ENCODE measurements at regions not wholly inside any gene's neighbourhood (a gene's known extent, or its start where the extent isn't known, plus 50 kb on each side); places are given as distances from the start of the nearest gene placed in this dataset.

- no peaks in the 10 kb centered on the region for H3K36me3 Mint-ChIP-seq (ENCODE audit: low read depth)
- H3K27me3 Mint-ChIP-seq (ENCODE audit: low read depth), result peaks cover 12% of the 10 kb centered on the region
- H3K4me1 Mint-ChIP-seq (ENCODE audit: low read depth), result no peaks in the 10 kb centered on the region
- no peak overlapping the region for H3K27ac Mint-ChIP-seq (ENCODE audit: unreplicated experiment)
- peaks cover under 1% of the 10 kb centered on the region for H3K9me3 Mint-ChIP-seq (ENCODE audit: low read depth)
- no peak for DNase-seq (ENCODE audit: low spot score)
- H3K4me3 Mint-ChIP-seq (ENCODE audit: unreplicated experiment), result no peak overlapping the region
- TF ChIP-seq CTCF (IDR thresholded peaks at IDR 0.05), result no peak
These were observed 312.8 kb upstream of the PKDCC start for GRCh38 chr2:41735006-41735405.

GRCh38 chr2:41735476-41735875, 312.3 kb upstream of the PKDCC start:
- Mint-ChIP-seq H3K27me3 (ENCODE audit: low read depth) (peaks cover 8% of the 10 kb centered on the region), H3K27ac (ENCODE audit: unreplicated experiment) (no peak overlapping the region), H3K36me3 (ENCODE audit: low read depth) (no peaks in the 10 kb centered on the region), H3K4me3 (ENCODE audit: unreplicated experiment) (no peak overlapping the region), H3K4me1 (ENCODE audit: low read depth) (no peaks in the 10 kb centered on the region), H3K9me3 (ENCODE audit: low read depth) (peaks cover 3% of the 10 kb centered on the region)
- no peak for TF ChIP-seq CTCF (IDR thresholded peaks at IDR 0.05)
- DNase-seq (ENCODE audit: low spot score), result no peak

- DNase-seq (ENCODE audit: low spot score), result no peak
- no peak overlapping the region for H3K4me3 Mint-ChIP-seq (ENCODE audit: unreplicated experiment)
- no peak overlapping the region for H3K27ac Mint-ChIP-seq (ENCODE audit: unreplicated experiment)
- H3K36me3 Mint-ChIP-seq (ENCODE audit: low read depth), result no peaks in the 10 kb centered on the region
- no peak for TF ChIP-seq CTCF (IDR thresholded peaks at IDR 0.05)
- peaks cover 3% of the 10 kb centered on the region for H3K9me3 Mint-ChIP-seq (ENCODE audit: low read depth)
- H3K27me3 Mint-ChIP-seq (ENCODE audit: low read depth), result peaks cover 8% of the 10 kb centered on the region
- no peaks in the 10 kb centered on the region for H3K4me1 Mint-ChIP-seq (ENCODE audit: low read depth)
These were observed 311.7 kb upstream of the PKDCC start for GRCh38 chr2:41736105-41736567.

- Mint-ChIP-seq H3K4me1 (ENCODE audit: low read depth) (no peaks in the 10 kb centered on the region), H3K27me3 (ENCODE audit: low read depth) (peaks cover 8% of the 10 kb centered on the region), H3K4me3 (ENCODE audit: unreplicated experiment) (no peak overlapping the region), H3K36me3 (ENCODE audit: low read depth) (no peaks in the 10 kb centered on the region), H3K9me3 (ENCODE audit: low read depth) (peaks cover 3% of the 10 kb centered on the region), H3K27ac (ENCODE audit: unreplicated experiment) (no peak overlapping the region)
- DNase-seq (ENCODE audit: low spot score), result no peak
- TF ChIP-seq CTCF (IDR thresholded peaks at IDR 0.05), result no peak
These were observed 311.2 kb upstream of the PKDCC start for GRCh38 chr2:41736586-41736985.

GRCh38 chr2:41737888-41738287, 309.9 kb upstream of the PKDCC start:
- peaks cover 8% of the 10 kb centered on the region for H3K27me3 Mint-ChIP-seq (ENCODE audit: low read depth)
- H3K4me1 Mint-ChIP-seq (ENCODE audit: low read depth), result no peaks in the 10 kb centered on the region
- no peak overlapping the region for H3K27ac Mint-ChIP-seq (ENCODE audit: unreplicated experiment)
- no peaks in the 10 kb centered on the region for H3K36me3 Mint-ChIP-seq (ENCODE audit: low read depth)
- TF ChIP-seq CTCF (IDR thresholded peaks at IDR 0.05), result no peak
- peaks cover 3% of the 10 kb centered on the region for H3K9me3 Mint-ChIP-seq (ENCODE audit: low read depth)
- no peak overlapping the region for H3K4me3 Mint-ChIP-seq (ENCODE audit: unreplicated experiment)
- no peak for DNase-seq (ENCODE audit: low spot score)

All from chondrocyte (in vitro differentiated cells).